Glomerular visceral epithelial cell (primary cell): ENCODE measurements at regions not wholly inside any gene's neighbourhood (a gene's known extent, or its start where the extent isn't known, plus 50 kb on each side); places are given as distances from the start of the nearest gene placed in this dataset.

Source experiments
- DNase-seq: peaks from one replicate; pipeline ENCODE4 v3.0.0-alpha.2; 2016; ENCODE audit errors: extremely low spot score

- DNase-seq = no peak
Observed at GRCh38 chr20:41951615-41952014, 333.4 kb upstream of the CHD6 start.

DNA sequence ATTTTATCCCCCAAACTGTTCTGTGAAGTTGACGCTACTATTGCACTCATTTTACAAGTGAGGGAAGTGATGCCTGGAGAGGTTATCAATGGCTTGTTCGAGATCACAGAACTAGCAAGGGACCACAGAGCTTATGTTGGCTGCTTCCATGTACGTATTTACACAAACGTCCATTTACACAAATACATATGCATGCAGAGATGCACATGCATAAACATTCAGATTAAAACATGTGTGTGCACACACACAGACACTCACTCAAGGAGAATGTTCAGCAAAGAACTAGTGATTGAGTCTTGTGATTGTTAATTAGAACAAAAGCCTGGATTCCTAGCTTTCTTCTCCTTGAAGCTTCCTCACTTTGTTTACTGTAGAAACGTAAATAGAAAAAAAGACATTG lies 321.5 kb upstream of the CHD6 start:
- DNase-seq = no peak

GRCh38 chr20:41938353-41938752 lies 320.2 kb upstream of the CHD6 start:
- DNase-seq = no peak

DNA sequence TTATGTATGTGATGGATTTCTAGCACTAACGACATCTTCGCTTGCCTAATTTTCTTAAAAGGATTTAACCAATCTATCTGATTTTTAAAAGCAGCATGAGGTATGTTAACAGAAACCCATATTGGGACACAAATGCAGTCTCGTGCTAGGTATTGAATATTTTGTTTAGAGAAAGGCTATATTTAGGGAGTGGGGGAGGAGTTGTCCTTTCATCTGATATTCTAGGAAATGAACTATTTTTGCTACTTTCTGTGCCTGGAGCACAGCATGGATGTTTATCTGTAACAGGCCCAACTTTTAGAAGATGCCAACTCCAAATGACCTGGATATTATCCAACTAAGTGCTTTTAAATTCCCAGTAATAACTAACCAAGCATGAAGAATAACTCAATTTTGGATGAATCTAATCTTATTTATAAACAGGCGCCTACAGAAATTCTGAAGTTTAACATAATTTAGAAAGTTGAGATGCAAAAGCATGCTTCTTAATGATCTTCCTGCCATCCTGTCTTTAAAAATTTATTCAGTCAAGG lies 317.1 kb upstream of the CHD6 start:
- DNase-seq = no peak

DNA sequence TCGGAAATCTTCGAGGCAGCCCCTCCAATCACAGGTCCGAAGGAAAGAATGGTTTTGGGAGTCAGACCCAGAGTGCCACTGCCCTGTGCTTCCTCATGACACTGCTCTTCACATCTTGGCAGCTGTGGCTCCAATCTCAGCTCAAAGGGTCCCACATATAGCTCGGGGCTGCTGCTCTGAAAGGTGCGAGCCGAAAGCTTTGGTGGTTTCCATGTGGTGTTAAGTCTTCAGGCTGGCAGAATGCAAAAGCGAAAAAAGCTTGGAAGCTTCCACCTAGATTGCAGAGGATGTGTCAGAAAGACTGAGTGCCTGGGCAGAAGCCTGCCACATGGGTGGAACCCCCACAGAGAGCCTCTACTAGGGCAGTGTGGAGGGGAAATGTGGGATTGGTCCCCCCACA lies 314.3 kb upstream of the CHD6 start:
- DNase-seq = no peak

GRCh38 chr20:41927655-41928054 lies 309.5 kb upstream of the CHD6 start:
- DNase-seq = no peak

DNA sequence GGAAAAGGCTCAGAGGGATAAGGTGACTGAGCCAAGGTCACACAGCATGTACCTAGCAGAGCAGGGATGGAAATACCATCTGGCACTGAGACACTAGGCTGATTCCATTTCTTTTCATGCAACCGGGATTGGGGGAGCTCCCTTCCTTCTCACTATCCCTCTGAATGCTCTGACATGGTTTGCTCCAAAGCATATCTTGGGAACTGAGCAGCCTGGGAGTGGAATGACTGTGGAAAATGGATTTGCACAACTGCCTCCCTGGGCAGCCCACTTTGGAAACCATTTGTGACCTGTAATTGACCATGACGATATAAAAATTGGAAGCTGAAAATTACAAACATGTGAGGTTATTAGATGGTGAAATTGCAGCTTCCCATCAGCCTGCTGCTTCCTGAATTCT lies 309.0 kb upstream of the CHD6 start:
- DNase-seq = no peak

- DNase-seq = no peak
Observed at GRCh38 chr20:41925476-41925875, 307.3 kb upstream of the CHD6 start.

- DNase-seq = no peak
Observed at GRCh38 chr20:41923624-41924023, 305.4 kb upstream of the CHD6 start.

- no peak for DNase-seq
Observed at GRCh38 chr20:41913146-41913545, 295.0 kb upstream of the CHD6 start.

DNA sequence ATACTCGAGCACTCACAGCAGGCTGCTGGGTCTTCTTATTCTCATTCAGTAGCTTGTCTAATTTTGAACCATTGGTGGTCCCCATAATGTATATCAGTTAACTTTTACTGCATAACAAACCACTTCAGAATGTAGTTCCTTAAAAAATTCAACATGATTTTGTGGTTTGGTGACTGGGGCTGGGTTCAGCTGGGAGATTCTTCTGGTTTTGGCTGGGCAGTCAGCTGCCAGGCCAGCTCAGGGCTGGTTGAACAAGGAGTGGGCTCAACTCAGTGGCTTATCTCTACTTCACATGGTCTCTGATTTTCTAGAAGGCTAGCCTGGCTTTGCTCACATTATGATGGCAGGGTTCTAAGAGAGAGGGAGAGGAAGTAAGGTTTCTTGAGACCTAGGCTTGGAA lies 292.4 kb upstream of the CHD6 start:
- DNase-seq = no peak

DNA sequence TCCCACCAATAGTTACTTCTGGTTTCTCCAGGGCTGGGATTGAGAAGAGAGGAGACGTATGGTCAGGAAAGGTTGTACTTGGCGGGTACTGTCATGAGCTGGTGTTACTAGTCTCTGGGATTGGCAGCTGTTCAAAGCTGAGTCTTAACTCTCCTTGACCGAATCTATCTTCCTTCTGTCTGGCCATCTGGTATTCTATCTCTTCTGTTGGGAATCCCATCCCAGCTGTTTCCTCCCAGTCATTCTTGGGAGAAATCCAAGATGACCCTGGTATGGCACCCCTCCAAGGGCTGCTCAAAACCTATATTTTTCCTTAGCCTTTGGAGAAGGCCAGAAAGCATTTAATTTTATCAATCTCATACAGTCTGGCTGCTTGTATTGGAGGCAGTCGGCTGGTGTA lies 287.0 kb upstream of the CHD6 start:
- no peak for DNase-seq

- DNase-seq = no peak
Observed at GRCh38 chr20:41903586-41903985, 285.4 kb upstream of the CHD6 start.

- no peak for DNase-seq
Observed at GRCh38 chr20:41902346-41902745, 284.2 kb upstream of the CHD6 start.

DNA sequence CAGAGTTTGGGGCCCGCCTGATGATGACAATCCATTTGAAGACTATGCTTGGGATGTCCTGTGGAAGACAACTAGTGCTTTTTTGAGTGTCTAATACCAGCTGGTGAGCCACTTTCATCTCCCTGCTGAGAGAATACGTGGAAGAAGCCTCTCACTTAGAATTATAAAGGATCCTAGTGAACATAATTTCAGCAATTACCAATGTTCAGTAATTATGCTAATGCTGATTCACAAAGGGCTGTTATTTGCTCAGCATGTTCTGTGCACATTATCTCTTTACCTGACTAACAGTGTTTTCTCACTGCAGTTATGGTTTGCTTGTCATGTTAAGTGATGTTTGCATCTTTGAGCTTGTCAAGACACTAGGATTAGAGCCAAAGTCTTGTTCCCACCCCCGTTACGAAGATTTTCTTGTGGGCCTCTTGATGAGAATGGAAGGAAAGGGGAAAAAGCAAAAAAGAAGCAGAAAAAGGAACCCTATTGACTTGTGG lies 282.1 kb upstream of the CHD6 start:
- no peak for DNase-seq

DNA sequence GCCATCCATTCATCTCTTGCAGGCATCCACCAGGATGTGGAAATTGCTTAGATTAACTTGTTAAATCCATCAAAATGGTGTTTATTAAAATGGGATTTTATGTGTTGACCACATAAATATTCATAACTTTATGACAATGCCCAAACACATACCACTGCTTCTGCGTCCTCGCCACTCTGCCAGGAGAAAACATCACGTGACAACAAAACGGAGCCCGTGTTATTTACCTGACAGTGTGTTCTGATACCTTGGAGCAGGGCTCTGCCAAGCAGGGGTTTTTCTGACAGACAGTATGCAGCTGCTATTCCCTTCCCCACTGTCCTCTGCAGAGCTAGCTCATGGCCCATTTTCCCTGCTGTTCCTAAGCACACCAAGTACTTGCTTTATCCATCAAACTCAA lies 279.5 kb upstream of the CHD6 start:
- DNase-seq = no peak

DNA sequence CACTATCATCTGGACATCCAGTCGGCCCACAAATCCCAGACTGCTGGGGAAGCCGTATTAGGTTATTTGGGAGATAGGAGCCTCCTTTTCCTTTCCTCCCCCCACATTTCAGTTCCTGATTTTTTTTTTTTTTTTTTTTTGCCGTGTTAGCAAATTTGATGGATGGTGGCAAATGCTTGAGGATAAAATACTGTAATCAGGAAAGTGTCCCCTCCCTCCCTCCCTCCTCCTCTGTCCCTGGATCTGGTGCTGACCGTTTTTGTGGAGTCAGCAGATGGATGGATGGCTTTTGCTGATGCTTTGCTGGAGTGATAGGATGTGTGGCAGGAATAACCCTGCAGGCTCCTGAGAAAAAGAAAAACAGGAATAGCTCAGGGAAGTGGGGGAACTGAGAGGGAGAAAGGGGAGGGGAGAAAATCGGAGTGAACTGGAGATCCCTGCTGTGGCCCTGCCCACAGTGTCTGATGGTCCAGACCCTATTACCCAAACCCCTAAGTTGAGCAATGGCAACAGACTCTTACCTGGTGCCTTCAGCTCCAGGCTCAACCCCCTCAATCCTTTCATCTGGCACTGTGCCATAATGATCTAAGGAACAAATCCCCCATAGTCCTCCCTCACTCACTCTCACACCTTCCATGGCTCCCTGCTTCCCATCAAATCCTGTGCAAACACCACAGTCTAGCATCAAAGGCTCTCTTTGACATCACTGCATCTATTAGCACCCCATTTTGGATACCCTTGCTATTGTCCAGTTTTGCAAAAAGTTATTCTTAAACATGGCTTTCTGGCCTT lies 277.3 kb upstream of the CHD6 start:
- no peak for DNase-seq

GRCh38 chr20:41894255-41894963 lies 276.2 kb upstream of the CHD6 start:
- DNase-seq = no peak

DNA sequence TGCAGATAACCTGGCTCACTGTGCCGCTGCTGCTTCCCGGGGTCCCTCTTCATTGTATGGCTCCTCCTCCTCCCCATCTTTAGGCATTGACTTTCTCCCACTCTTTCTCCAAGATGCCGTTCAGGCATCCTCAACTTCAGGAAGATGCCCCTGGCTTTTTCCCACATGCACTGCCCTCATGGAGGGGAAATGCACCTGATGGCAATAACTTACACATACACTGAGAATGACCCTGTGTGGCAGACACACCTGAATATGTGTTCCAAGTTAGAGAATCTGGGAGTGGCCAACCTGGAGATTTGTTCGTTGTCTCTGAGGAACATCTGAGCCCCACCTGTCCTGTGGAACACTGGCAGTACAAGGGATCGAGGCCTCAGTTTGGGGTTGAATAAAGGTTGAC lies 273.9 kb upstream of the CHD6 start:
- no peak for DNase-seq

- no peak for DNase-seq
Observed at GRCh38 chr20:41889844-41890224, 271.7 kb upstream of the CHD6 start.

GRCh38 chr20:41889126-41889843 lies 271.1 kb upstream of the CHD6 start:
- no peak for DNase-seq

DNA sequence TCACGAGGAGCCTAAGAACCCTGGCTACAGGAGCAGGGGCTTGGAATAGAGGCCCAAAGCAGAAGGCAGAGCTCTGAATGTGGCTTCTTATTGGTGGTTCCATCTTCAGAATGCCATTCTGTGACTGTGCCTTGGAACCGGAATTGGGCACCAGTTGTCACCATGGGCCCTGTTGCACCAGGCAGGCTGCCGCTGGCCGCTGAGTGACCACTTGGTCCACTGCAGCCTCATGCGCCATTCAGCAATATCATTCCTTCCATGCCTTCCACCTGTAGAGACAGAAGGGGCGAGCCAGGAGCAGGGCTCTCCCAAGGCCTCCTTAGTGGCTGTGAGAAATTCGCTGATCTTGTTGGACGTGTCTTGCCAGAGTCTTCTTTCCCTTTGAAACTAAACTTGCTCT lies 270.3 kb upstream of the CHD6 start:
- DNase-seq = no peak

- no peak for DNase-seq
Observed at GRCh38 chr20:41887500-41887899, 269.3 kb upstream of the CHD6 start.
